Peyer's patch (tissue), 4 donors: ENCODE measurements at regions not wholly inside any gene's neighbourhood (a gene's known extent, or its start where the extent isn't known, plus 50 kb on each side); places are given as distances from the start of the nearest gene placed in this dataset.

Experiments used
- DNase-seq, 3 donors: peaks; one replicate each; pipeline ENCODE4 v3.0.0-alpha.2; 2017 to 2019
- H3K27ac ChIP-seq, 4 donors: fragments of 200-600 bp; sonication (generic); one replicate each; pipeline ENCODE4 v1.5.1; 2016 to 2019
- H3K27me3 ChIP-seq, 2 donors: fragments of 200-600 bp; sonication (generic); one replicate each; pipeline ENCODE4 v1.5.1; 2019
- H3K36me3 ChIP-seq, 3 donors: fragments of 200-600 bp; sonication (generic); one replicate each; pipeline ENCODE4 v1.5.1; 2016 to 2019
- H3K4me1 ChIP-seq, 4 donors: fragments of 200-600 bp; sonication (generic); one replicate each; pipeline ENCODE4 v1.5.1; 2016 to 2019
- H3K4me3 ChIP-seq, 4 donors: fragments of 200-600 bp; sonication (generic); 1 replicate in 3 of 4; 2 replicates in 1 of 4; pipeline ENCODE4 v1.5.1; 2016 to 2019; ENCODE audit warnings: mild to moderate bottlenecking in 1 of 4
- H3K9me3 ChIP-seq, 4 donors: fragments of 200-600 bp; sonication (generic); one replicate each; pipeline ENCODE4 v1.5.1; 2016 to 2019; ENCODE audit warnings: mild to moderate bottlenecking in 1 of 4
- POLR2A ChIP-seq, 2 donors: fragments of 450-650 bp; IDR thresholded peaks; one replicate each; pipeline ENCODE4 v1.5.1; 2017; ENCODE audit warnings: antibody characterized with exemption in 2 of 2, mild to moderate bottlenecking in 2 of 2, moderate library complexity in 2 of 2
- TF ChIP-seq, protein P1 (sequence below), 6 experiments: fragments of 450-650 bp in 4 of 6; fragments of 200-600 bp in 2 of 6; sonication (generic) in 1 of 6; IDR thresholded peaks; one replicate each; pipeline ENCODE4 v1.5.1; 2017 to 2019; ENCODE audit warnings: antibody characterized with exemption in 6 of 6, mild to moderate bottlenecking in 3 of 6, moderate library complexity in 1 of 6

DNA sequence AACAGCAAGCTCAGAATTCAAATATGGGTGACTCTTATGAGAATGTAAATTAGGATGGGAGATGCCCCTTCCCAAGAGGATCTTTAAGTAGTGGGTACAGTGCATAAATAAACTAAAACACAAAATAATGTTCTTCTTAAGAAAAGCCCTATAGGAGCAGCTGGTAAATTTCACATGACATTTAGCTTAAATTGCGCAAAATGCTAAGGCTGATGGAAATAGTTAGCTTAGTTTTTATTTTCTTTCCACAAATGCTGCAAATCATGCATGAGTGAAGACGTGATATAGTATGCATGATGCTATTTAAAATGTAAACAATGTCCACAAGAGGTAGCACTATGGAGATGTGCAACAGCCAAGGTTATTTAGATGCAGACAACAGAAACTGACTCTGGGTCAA is 328.1 kb downstream of the ATP23 start:
- Histone ChIP-seq H3K27me3 (no peaks in the 10 kb centered on the region), H3K9me3 (no peaks in the 10 kb centered on the region), H3K4me3 (no peak overlapping the region), H3K27ac (no peak overlapping the region), H3K36me3 (no peaks in the 10 kb centered on the region), H3K4me1 (no peaks in the 10 kb centered on the region)
- DNase-seq, result no peak
- no peak for TF ChIP-seq POLR2A (IDR thresholded peaks at IDR 0.05)
- TF ChIP-seq, protein P1, sequence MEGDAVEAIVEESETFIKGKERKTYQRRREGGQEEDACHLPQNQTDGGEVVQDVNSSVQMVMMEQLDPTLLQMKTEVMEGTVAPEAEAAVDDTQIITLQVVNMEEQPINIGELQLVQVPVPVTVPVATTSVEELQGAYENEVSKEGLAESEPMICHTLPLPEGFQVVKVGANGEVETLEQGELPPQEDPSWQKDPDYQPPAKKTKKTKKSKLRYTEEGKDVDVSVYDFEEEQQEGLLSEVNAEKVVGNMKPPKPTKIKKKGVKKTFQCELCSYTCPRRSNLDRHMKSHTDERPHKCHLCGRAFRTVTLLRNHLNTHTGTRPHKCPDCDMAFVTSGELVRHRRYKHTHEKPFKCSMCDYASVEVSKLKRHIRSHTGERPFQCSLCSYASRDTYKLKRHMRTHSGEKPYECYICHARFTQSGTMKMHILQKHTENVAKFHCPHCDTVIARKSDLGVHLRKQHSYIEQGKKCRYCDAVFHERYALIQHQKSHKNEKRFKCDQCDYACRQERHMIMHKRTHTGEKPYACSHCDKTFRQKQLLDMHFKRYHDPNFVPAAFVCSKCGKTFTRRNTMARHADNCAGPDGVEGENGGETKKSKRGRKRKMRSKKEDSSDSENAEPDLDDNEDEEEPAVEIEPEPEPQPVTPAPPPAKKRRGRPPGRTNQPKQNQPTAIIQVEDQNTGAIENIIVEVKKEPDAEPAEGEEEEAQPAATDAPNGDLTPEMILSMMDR (IDR thresholded peaks at IDR 0.05), result no peak

DNA sequence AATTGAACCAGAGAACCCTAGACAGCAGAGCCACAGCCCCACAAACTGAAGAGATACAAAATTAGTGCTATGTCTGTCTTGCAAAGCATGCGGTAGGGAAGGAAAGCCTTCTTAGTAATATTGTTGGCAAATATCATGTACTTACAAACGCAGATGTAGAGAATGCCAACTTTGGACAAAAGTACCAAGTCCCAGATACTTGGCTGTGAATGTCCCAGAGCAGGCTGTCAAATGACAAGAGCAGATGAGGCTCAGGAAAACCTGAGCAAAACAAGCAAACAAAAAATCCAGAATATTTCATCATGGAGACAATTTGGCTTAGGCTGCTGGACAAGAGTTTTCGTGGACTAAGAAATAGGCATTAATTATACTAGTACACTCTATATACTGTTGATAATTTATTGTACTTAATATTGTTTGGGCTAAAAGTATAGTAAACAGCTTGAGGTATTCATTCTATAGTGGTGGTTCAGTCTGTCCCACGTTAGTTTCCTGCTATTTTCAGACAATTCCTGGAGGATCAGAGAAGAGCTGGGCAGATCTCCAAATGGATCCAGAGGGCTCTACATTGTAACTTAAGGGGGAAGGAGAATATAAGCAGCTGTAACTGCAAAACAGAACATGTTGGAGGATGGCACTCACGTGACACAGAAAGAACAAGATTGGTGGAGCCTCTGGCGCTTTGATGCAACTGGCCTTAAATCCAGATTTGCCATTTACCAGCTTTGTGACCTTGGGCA is 329.8 kb downstream of the ATP23 start:
- Histone ChIP-seq H3K4me3 (no peak overlapping the region), H3K9me3 (no peaks in the 10 kb centered on the region), H3K27ac (no peak overlapping the region), H3K4me1 (no peaks in the 10 kb centered on the region), H3K36me3 (no peaks in the 10 kb centered on the region), H3K27me3 (no peaks in the 10 kb centered on the region)
- TF ChIP-seq, protein P1 (IDR thresholded peaks at IDR 0.05), result no peak
- TF ChIP-seq POLR2A (IDR thresholded peaks at IDR 0.05), result no peak
- DNase-seq, result no peak

DNA sequence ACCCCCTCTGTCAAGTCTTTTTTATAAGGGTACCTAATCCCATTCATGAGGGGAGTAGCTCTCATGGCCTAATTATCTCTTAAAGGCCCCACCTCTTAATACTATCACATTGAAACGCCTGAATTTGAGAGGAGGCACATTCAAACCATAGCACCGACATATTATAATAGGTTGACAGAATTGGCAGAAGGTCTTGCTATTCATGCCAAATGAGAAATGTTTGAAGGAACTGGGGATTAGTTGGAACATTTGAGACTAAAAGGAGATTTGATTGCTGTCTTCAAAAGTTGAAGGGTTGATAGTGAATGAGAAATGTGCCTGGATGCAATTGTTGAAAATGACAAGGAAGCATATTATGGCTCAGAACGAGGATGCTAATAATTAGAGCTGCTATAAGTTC is 331.1 kb downstream of the ATP23 start:
- Histone ChIP-seq H3K9me3 (no peaks in the 10 kb centered on the region), H3K27me3 (no peaks in the 10 kb centered on the region), H3K27ac (no peak overlapping the region), H3K4me1 (no peaks in the 10 kb centered on the region), H3K4me3 (no peak overlapping the region), H3K36me3 (no peaks in the 10 kb centered on the region)
- DNase-seq, result no peak
- TF ChIP-seq POLR2A (IDR thresholded peaks at IDR 0.05), result no peak

DNA sequence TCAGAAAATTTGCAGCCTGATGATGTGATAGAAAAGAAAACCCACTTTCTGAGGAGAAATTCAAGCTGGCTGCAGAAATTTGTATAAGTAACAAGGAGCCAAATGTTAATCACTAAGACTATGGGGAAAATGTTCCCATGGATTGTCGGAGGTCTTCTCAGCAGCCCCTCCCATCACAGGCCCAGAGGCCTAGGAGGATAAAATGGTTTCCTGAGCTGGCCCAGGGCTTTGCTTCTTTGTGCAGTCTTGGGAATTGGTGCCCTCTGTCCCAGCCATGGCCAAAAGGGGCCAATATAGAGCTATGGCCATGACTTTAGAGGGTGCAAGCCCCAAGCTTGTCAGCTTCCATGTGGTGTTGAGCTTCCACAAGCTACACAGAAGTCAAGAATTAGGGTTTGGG is 335.9 kb downstream of the ATP23 start:
- no peaks in the 10 kb centered on the region for H3K4me1 ChIP-seq
- DNase-seq, result no peak
- no peak overlapping the region for H3K4me3 ChIP-seq
- H3K27ac ChIP-seq, result no peak overlapping the region
- H3K27me3 ChIP-seq, result no peaks in the 10 kb centered on the region
- H3K9me3 ChIP-seq, result no peaks in the 10 kb centered on the region
- no peaks in the 10 kb centered on the region for H3K36me3 ChIP-seq
- no peak for TF ChIP-seq POLR2A (IDR thresholded peaks at IDR 0.05)
- TF ChIP-seq, protein P1 (IDR thresholded peaks at IDR 0.05), result no peak

DNA sequence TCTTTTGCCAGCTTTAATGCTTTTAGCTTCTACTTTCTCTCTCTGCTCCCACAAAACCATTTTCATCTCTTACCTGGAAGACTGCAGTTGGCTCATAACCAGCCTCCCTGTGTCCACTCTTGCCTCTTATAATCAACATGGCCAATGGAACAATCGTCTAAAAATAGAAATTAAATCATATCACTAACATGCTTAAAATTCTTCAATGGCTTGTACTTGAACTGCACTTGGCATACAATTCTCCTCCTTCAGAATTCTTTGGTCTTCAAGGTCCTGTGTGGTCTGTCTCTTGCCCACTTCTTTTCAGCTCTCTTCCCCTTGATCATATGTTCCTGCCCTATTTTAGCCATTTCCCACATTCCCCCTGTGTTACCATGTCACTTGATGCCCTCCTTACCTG is 342.2 kb downstream of the ATP23 start:
- TF ChIP-seq POLR2A (IDR thresholded peaks at IDR 0.05), result no peak
- TF ChIP-seq, protein P1 (IDR thresholded peaks at IDR 0.05), result no peak
- Histone ChIP-seq H3K9me3 (no peaks in the 10 kb centered on the region), H3K4me1 (no peaks in the 10 kb centered on the region), H3K4me3 (no peak overlapping the region), H3K27ac (no peak overlapping the region), H3K36me3 (no peaks in the 10 kb centered on the region), H3K27me3 (no peaks in the 10 kb centered on the region)
- no peak for DNase-seq

DNA sequence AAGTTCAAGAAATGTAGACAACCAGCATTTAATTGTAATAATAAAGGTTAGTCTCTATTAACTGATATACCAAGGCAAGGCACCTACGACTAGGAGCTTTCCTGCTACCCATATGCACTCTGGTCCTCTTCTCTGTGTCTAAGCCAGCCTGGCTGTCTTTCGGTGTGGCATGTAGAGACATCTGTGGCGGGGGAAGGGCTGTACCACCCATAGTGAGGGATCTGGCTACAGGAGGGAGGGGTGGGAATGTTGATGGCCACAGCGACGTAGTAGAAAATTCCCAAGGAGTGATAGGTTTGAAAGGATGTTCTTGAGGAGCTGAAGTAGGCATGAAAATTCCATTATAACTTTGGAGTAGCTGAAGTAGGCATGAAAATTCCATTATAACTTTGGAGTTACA is 344.2 kb downstream of the ATP23 start:
- Histone ChIP-seq H3K27me3 (no peaks in the 10 kb centered on the region), H3K9me3 (no peaks in the 10 kb centered on the region), H3K36me3 (no peaks in the 10 kb centered on the region), H3K27ac (no peak overlapping the region), H3K4me3 (no peak overlapping the region), H3K4me1 (no peaks in the 10 kb centered on the region)
- no peak for DNase-seq
- TF ChIP-seq, protein P1 (IDR thresholded peaks at IDR 0.05), result no peak
- TF ChIP-seq POLR2A (IDR thresholded peaks at IDR 0.05), result no peak
